ENCODE measurements at regions not wholly inside any gene's neighbourhood (a gene's known extent, or its start where the extent isn't known, plus 50 kb on each side); places are given as distances from the start of the nearest gene placed in this dataset.

GRCh38 chr5:56637321-56637920 lies 177.9 kb upstream of the MAP3K1 start:
- Histone ChIP-seq H3K4me3 (replicated peaks; ENCODE audit: insufficient read depth, low read length) (no peak overlapping the region), H3K27me3 (ENCODE audit: insufficient read depth, poor library complexity, severe bottlenecking) (no peaks in the 10 kb centered on the region), H3K27ac (replicated peaks) (no peak overlapping the region)
- no peak for DNase-seq (ENCODE audit: low read depth in 1 of 2, low spot score in 1 of 2)
- TF ChIP-seq GABPA (IDR thresholded peaks at IDR 0.05; ENCODE audit: low read depth) (no peak), SPI1 (IDR thresholded peaks at IDR 0.05; ENCODE audit: borderline replicate concordance, low read depth) (no peak), REST (IDR thresholded peaks at IDR 0.05; ENCODE audit: insufficient replicate concordance, low read depth) (no peak), CTCF (IDR thresholded peaks at IDR 0.05; ENCODE audit: insufficient read depth, low read length) (no peak), POLR2AphosphoS5 (IDR thresholded peaks at IDR 0.05; ENCODE audit: low read depth) (no peak)

GRCh38 chr5:56633950-56634349 lies 181.4 kb upstream of the MAP3K1 start:
- H3K27me3 ChIP-seq (ENCODE audit: insufficient read depth, poor library complexity, severe bottlenecking): no peaks in the 10 kb centered on the region
- H3K4me3 ChIP-seq (replicated peaks; ENCODE audit: insufficient read depth, low read length): no peak overlapping the region
- TF ChIP-seq CTCF (IDR thresholded peaks at IDR 0.05; ENCODE audit: insufficient read depth, low read length) (no peak), POLR2AphosphoS5 (IDR thresholded peaks at IDR 0.05; ENCODE audit: low read depth) (no peak), REST (IDR thresholded peaks at IDR 0.05; ENCODE audit: insufficient replicate concordance, low read depth) (no peak), SPI1 (IDR thresholded peaks at IDR 0.05; ENCODE audit: borderline replicate concordance, low read depth) (no peak)
- no peak for DNase-seq (ENCODE audit: low read depth in 1 of 2, low spot score in 1 of 2)
- no peak overlapping the region for H3K27ac ChIP-seq (replicated peaks)

- no peak for DNase-seq (ENCODE audit: low read depth in 1 of 2, low spot score in 1 of 2)
- TF ChIP-seq CTCF (IDR thresholded peaks at IDR 0.05; ENCODE audit: insufficient read depth, low read length) (no peak), SPI1 (IDR thresholded peaks at IDR 0.05; ENCODE audit: borderline replicate concordance, low read depth) (no peak), REST (IDR thresholded peaks at IDR 0.05; ENCODE audit: insufficient replicate concordance, low read depth) (no peak), POLR2AphosphoS5 (IDR thresholded peaks at IDR 0.05; ENCODE audit: low read depth) (no peak), GABPA (IDR thresholded peaks at IDR 0.05; ENCODE audit: low read depth) (no peak)
- Histone ChIP-seq H3K4me3 (replicated peaks; ENCODE audit: insufficient read depth, low read length) (no peak overlapping the region), H3K27ac (replicated peaks) (no peak overlapping the region), H3K27me3 (ENCODE audit: insufficient read depth, poor library complexity, severe bottlenecking) (no peaks in the 10 kb centered on the region)
These were observed 182.4 kb upstream of the MAP3K1 start for GRCh38 chr5:56632939-56633338.

Measured in HL-60 (cell line).